ENCODE measurements at regions not wholly inside any gene's neighbourhood (a gene's known extent, or its start where the extent isn't known, plus 50 kb on each side); places are given as distances from the start of the nearest gene placed in this dataset.

DNA sequence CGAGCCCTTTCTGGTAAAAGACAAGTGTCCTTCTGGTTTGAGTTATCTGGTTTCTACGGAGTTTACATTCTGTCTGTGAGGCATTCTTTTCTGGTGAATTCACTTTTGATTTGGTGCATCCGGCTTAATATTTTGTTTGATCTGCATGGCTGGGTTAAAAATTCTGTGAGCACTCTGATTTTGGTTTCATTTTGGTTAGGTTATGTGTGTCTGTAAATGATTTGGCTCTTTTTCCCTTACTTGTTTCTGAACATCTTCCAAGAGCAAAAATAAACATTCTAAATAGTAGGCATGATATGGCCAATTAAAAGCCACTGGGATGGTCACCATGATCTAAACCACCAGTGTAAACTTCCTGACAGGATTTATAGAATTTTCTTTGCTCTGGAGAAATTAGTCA, 85.7 kb upstream of the PTPN13 start:
- Histone ChIP-seq H2AFZ (ENCODE audit: low read depth, low read length) (no peak overlapping the region), H3K4me1 (replicated peaks in 1 of 2; ENCODE audit: control insufficient read depth in 2 of 2, insufficient read depth in 2 of 2, low read length in 2 of 2) (no peaks in the 10 kb centered on the region), H3K36me3 (ENCODE audit: control insufficient read depth, insufficient read depth, low read length) (no peaks in the 10 kb centered on the region), H3K27ac (ENCODE audit: extremely low read depth, low read depth, low read length) (no peak overlapping the region), H3K9ac (ENCODE audit: insufficient read depth in 1 of 2, low read depth in 2 of 2, low read length in 2 of 2) (no peak overlapping the region), H3K9me3 (replicated peaks; ENCODE audit: control insufficient read depth, insufficient read depth, low read depth, low read length) (no peaks in the 10 kb centered on the region), H3K4me3 (no peak overlapping the region), H3K27me3 (ENCODE audit: control insufficient read depth in 2 of 2, insufficient read depth in 2 of 2, low read length in 2 of 2) (no peaks in the 10 kb centered on the region), H3K4me2 (ENCODE audit: insufficient read depth, low read length) (no peak overlapping the region), H4K20me1 (replicated peaks; ENCODE audit: control insufficient read depth, insufficient read depth, low read length) (no peaks in the 10 kb centered on the region), H3K9me1 (ENCODE audit: control insufficient read depth, insufficient read depth, low read length) (no peaks in the 10 kb centered on the region), H3K79me2 (ENCODE audit: control insufficient read depth, insufficient read depth, low read length) (no peaks in the 10 kb centered on the region)
- ATAC-seq (no peak), DNase-seq (ENCODE audit: extremely low read depth in 1 of 4, low spot score in 3 of 4) (no peak), FAIRE-seq (no peak)
- in situ Hi-C loops (cut with MboI) = loop anchor here (25.0 kb wide), 1 partner anchor 604 kb away; no protein-coding TSS in a partner anchor
- BruUV-seq (replicated peaks) = no TSS peak
- no peak for TF ChIP-seq ZKSCAN8 (CRISPR knock-in tag; IDR thresholded peaks at IDR 0.05)
- CTCF ChIA-PET (ENCODE audit: low intra/inter-chr PET ratio) = interaction anchor here (0.7 kb wide), 1 partner anchor 11 kb away, joined by 3 read pairs; no protein-coding TSS in a partner anchor
- intact Hi-C loops (cut with micrococcal nuclease) = no loop called here
- POLR2A ChIA-PET = interaction anchor here (0.6 kb wide), 1 partner anchor 14 kb away, joined by 3 read pairs; no protein-coding TSS in a partner anchor
- WGBS (ENCODE audit: insufficient coverage, low coverage, missing lambda C conversion rate) = 3% methylated on average over 3 of the region's 3 CpGs

DNA sequence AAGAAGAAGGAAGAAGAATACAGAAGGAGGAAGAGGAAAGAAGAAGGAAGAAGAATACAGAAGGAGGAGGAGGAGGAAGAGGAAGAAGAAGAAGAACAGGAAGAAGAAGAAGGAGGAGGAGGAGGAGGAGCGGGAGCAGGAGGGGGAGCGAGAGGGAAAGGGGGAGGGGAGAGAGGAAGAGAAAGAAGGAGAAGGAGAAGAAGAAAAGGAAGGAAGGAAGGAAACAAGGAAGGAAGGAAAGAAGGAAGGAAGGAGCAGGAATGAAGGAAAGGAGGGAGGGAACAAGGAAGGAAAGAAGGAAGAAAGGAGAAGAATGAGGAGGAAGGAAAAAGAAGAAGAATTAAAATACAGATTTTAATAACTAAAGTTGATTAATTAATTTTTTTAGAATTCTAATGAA, 82.5 kb upstream of the PTPN13 start:
- Histone ChIP-seq H2AFZ (ENCODE audit: low read depth, low read length) (no peak overlapping the region), H3K9me3 (replicated peaks; ENCODE audit: control insufficient read depth, insufficient read depth, low read depth, low read length) (no peaks in the 10 kb centered on the region), H3K27ac (ENCODE audit: extremely low read depth, low read depth, low read length) (no peak overlapping the region), H3K4me3 (no peak overlapping the region), H3K9ac (ENCODE audit: insufficient read depth in 1 of 2, low read depth in 2 of 2, low read length in 2 of 2) (no peak overlapping the region), H3K4me1 (replicated peaks in 1 of 2; ENCODE audit: control insufficient read depth in 2 of 2, insufficient read depth in 2 of 2, low read length in 2 of 2) (no peaks in the 10 kb centered on the region), H4K20me1 (replicated peaks; ENCODE audit: control insufficient read depth, insufficient read depth, low read length) (no peaks in the 10 kb centered on the region), H3K9me1 (ENCODE audit: control insufficient read depth, insufficient read depth, low read length) (no peaks in the 10 kb centered on the region), H3K27me3 (ENCODE audit: control insufficient read depth in 2 of 2, insufficient read depth in 2 of 2, low read length in 2 of 2) (no peaks in the 10 kb centered on the region), H3K79me2 (ENCODE audit: control insufficient read depth, insufficient read depth, low read length) (no peaks in the 10 kb centered on the region), H3K4me2 (ENCODE audit: insufficient read depth, low read length) (no peak overlapping the region), H3K36me3 (ENCODE audit: control insufficient read depth, insufficient read depth, low read length) (no peaks in the 10 kb centered on the region)
- ChIA-PET POLR2A (interaction anchor here (0.6 kb wide), 1 partner anchor 410 kb away, joined by 3 read pairs; no protein-coding TSS in a partner anchor), CTCF (ENCODE audit: low intra/inter-chr PET ratio) (no interaction called here)
- FAIRE-seq (no peak), ATAC-seq (no peak), DNase-seq (ENCODE audit: extremely low read depth in 1 of 4, low spot score in 3 of 4) (no peak)
- intact Hi-C loops (cut with micrococcal nuclease) = no loop called here
- TF ChIP-seq KAT8 (IDR thresholded peaks at IDR 0.05; ENCODE audit: low read depth) = no peak
- TF ChIP-seq, protein P1, sequence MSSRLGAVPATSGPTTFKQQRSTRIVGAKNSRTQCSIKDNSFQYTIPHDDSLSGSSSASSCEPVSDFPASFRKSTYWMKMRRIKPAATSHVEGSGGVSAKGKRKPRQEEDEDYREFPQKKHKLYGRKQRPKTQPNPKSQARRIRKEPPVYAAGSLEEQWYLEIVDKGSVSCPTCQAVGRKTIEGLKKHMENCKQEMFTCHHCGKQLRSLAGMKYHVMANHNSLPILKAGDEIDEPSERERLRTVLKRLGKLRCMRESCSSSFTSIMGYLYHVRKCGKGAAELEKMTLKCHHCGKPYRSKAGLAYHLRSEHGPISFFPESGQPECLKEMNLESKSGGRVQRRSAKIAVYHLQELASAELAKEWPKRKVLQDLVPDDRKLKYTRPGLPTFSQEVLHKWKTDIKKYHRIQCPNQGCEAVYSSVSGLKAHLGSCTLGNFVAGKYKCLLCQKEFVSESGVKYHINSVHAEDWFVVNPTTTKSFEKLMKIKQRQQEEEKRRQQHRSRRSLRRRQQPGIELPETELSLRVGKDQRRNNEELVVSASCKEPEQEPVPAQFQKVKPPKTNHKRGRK (tag; IDR thresholded peaks at IDR 0.05) = peak; percentile 56; the same call in 1 of the 2 replicates
- TF ChIP-seq, protein P2, sequence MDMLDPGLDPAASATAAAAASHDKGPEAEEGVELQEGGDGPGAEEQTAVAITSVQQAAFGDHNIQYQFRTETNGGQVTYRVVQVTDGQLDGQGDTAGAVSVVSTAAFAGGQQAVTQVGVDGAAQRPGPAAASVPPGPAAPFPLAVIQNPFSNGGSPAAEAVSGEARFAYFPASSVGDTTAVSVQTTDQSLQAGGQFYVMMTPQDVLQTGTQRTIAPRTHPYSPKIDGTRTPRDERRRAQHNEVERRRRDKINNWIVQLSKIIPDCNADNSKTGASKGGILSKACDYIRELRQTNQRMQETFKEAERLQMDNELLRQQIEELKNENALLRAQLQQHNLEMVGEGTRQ (CRISPR knock-in tag; IDR thresholded peaks at IDR 0.05) = no peak
- WGBS (ENCODE audit: insufficient coverage, low coverage, missing lambda C conversion rate) = 0% methylated on average over 2 of the region's 2 CpGs
- no TSS peak for BruUV-seq (replicated peaks)
- in situ Hi-C loops (cut with MboI) = loop anchor here (25.0 kb wide), 1 partner anchor 601 kb away; no protein-coding TSS in a partner anchor

Data from K562 (cell line).